GM12865 (cell line): ENCODE measurements at regions not wholly inside any gene's neighbourhood (a gene's known extent, or its start where the extent isn't known, plus 50 kb on each side); places are given as distances from the start of the nearest gene placed in this dataset.

Experiments used
- DNase-seq: peaks from one replicate; pipeline ENCODE4 v3.0.0; 2010; ENCODE audit warnings: low read depth
- H3K4me3 ChIP-seq: 2 replicates; pipeline ENCODE4 v1.5.1; 2011; ENCODE audit warnings: mild to moderate bottlenecking, low read depth, low read length, control low read depth
- CTCF ChIP-seq: IDR thresholded peaks from 2 replicates; pipeline ENCODE4 v1.5.1; 2011; ENCODE audit warnings: low read length, control low read depth, low read depth, inconsistent platforms; ENCODE audit not compliant: insufficient read depth; ENCODE audit errors: missing control alignments

GRCh38 chr9:2313512-2313911 is 298.4 kb downstream of the SMARCA2 start:
- DNase-seq: no peak
- no peak overlapping the region for H3K4me3 ChIP-seq
- no peak for TF ChIP-seq CTCF

- H3K4me3 ChIP-seq: no peak overlapping the region
- TF ChIP-seq CTCF: no peak
- no peak for DNase-seq
Measured at GRCh38 chr9:2317591-2317990, 302.4 kb downstream of the SMARCA2 start.

DNA sequence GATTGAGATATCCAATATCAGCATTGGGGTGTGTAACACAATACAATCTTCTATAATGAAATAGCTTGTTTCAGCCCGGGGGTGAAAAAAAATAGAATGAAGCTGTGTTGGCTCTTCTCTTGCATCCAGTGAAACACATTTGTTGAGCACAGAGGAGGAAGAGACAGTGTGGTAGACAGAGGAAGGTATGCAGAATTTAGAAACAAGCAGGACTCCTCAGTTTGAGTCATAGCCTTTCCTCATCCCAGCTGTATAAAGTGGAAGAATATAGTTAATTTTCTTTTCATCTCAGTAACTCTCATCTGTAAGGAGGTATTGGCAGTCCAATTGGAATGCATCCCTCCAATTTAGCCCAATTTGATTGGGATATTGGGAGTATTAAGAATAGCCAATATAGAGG is 302.2 kb upstream of the VLDLR start:
- no peak for DNase-seq
- no peak overlapping the region for H3K4me3 ChIP-seq
- no peak for TF ChIP-seq CTCF

- TF ChIP-seq CTCF: no peak
- no peak for DNase-seq
- no peak overlapping the region for H3K4me3 ChIP-seq
Measured at GRCh38 chr9:2320114-2320513, 301.5 kb upstream of the VLDLR start.

DNA sequence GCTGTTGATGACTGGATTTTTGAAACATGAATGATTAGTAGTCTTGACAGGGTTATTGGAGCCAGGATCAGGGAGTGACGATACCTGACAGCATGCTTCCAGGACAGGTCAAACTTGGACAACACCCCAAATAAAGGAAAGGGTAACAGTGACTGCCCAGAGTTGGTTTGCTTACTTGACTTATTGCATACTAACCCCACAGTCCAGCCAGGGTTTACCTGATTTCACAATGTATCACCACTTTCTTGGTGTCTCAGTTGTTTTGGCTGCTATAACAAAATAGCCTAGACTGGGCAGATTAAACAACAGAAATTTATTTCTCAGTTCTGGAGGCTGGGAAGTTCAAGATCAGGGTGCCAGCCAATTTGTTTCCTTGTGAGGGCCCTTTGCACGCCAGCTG is 301.0 kb upstream of the VLDLR start:
- H3K4me3 ChIP-seq: no peak overlapping the region
- DNase-seq: no peak
- no peak for TF ChIP-seq CTCF

GRCh38 chr9:2321523-2322148 is 300.0 kb upstream of the VLDLR start:
- no peak for DNase-seq
- H3K4me3 ChIP-seq: no peak overlapping the region
- TF ChIP-seq CTCF: no peak

- no peak for TF ChIP-seq CTCF
- no peak for DNase-seq
- no peak overlapping the region for H3K4me3 ChIP-seq
Measured at GRCh38 chr9:2324742-2325141, 296.8 kb upstream of the VLDLR start.
